Lung microvascular endothelial cell (primary cell): ENCODE measurements at regions not wholly inside any gene's neighbourhood (a gene's known extent, or its start where the extent isn't known, plus 50 kb on each side); places are given as distances from the start of the nearest gene placed in this dataset.

ENCODE experiments used
- DNase-seq, 2 donors: peaks; one replicate each; pipeline versions ENCODE4 v3.0.0 to v3.0.0-alpha.2; 2010; ENCODE audit warnings: low read depth in 2 of 2

DNA sequence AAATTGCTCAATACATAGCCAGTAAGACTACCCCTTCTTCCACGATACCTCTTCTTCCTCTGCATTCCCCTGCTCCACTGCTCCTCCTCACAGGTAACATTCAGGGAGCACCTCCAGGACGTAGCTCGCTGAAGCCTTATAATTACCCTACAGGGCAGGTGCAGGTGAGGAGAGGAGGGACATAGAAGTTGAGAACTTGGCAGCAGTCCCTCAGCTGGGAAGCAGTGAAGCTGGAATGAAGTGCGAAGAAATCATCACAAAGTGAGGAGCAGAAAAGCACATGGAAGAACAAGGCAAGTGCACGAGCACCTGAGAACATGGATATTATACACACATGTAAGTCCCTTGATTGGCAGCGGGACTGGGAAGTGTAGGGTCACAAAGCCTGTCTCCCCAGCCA is 118.2 kb downstream of the HSD17B3 start:
- no peak for DNase-seq

DNA sequence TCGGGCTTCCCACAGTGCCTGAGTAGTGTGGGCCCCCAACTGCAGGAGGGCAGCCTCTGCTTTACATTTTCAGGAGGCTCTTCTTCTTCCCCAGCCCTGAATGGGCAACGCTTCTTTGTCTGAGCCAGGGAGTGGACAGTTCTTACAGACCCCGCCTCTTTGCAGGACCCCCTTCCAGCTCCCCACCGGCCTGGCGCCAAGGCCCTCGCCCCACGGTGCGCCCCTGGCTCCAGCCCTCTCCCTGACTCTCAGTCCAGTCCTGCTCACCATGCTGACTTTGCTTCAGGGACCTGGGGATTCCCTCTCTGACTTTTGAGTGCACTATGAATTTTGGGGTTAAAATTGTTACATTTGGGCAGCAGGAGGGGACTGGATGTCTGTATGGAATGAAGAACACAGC is 123.8 kb downstream of the HSD17B3 start:
- DNase-seq = no peak

- DNase-seq = no peak
These were observed 124.3 kb downstream of the HSD17B3 start for GRCh38 chr9:96177719-96178028.

DNA sequence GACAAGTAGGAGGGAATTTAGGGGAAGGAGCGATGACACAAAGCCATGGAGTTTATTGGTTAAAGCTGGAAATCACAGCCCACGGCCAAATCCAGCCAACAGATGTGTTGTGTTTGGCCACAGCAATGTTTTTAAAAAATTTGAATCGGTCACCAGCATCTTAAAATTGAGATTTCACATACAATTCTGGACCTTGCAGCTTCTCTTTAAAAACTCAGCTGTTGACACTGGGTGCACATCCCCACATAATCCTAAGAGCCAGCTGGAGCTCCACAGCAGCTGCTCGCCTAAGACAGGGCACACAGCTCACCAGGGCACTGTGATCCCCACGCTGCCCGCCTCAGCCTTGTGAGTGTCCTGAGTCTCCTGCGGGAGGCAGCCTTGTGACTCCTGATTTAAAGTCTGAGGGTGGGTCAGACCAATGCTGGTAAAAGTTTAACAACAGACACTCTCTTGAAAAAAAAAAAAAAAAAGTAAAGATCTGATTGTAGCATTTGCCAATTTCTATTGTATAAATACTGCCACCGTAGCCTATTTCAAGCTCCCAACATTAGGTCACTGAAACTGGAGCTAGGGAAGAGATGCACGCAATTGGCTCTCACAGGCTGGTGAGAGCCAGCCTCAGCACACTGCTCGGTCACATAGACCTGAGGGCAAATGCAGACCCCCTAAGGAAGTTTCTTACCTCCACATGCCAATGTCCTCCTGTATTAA is 124.8 kb downstream of the HSD17B3 start:
- DNase-seq = no peak

GRCh38 chr9:96175796-96176195 is 126.2 kb downstream of the HSD17B3 start:
- DNase-seq = no peak

DNA sequence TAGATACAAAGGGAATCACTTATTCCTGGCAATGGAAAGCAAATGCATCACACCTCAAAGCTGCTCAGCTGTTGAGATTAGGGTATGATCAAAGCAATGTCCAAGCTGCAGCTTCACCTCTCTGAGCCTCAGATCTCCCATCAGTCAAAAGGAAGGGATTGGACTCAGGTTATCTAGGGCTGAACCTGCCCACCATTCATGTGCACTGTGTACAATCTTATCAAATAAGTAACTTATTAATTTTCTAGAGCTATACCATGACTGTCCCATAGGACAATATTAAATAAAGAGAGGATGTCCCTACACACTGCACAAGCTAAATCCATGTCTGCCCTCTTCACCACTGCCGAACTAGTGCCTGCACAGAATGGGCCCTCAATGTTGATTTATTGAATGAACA is 127.0 kb downstream of the HSD17B3 start:
- DNase-seq = no peak

DNA sequence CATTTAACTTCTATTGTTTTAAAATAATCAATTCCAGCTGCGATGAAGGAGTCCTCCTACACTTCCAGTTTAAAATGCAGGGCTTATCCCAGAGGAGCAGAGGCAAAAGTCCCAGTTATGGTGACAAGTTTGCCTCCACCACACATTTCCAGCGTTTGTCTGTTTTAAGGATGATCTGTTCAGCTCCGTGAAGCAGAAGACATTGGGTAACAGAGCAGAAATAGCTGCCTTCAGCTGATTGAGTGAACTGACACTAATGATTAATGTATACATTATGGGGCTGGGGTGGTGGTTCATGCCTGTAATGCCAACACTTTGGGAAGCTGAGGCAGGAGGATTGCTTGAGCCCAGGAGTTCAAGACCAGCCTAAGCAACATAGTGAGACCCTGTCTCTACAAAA is 127.6 kb downstream of the HSD17B3 start:
- DNase-seq = no peak

GRCh38 chr9:96173640-96174039 is 128.3 kb downstream of the HSD17B3 start:
- no peak for DNase-seq

DNA sequence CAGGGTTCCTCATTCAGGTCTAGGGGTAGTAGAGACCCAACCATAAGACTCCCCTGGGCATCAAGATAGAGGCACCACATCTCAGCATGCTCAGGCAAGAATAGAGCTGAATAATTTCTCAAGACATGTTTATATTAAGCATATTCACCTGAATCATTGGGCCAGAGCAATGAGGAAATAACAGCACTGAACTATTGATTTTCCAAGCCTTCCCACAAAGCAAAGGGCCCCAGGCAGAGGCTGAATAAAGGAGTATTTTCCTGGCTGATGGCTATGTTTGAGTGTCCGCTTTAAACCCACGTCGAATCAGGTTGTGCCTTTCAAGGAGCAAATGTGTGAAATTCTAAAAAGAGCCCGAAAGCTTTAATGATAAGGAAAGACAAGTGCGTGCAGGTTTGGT is 129.2 kb downstream of the HSD17B3 start:
- DNase-seq = no peak

DNA sequence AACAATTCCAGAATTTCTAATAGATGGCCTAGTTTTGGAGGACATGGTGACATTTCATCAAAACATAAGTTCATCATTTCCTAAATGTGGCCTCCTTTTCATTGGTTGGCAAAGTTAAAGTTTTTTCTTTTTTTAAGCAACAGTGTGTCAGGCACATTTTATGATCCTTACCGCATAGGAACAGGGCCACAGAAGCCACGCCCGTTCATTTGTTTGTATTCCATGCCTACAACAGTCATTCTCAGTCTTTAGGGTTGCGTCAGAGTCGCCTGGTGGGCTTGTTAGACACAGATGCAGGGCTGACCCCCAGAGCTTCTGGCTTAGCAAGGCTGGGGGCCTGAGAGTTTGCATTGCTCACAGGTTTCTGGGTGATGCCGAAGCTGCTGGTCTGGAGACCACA is 130.2 kb downstream of the HSD17B3 start:
- DNase-seq = no peak

GRCh38 chr9:96169901-96170300 is 132.1 kb downstream of the HSD17B3 start:
- DNase-seq = no peak

GRCh38 chr9:96169484-96169883 is 132.5 kb downstream of the HSD17B3 start:
- no peak for DNase-seq

- no peak for DNase-seq
These were observed 133.1 kb downstream of the HSD17B3 start for GRCh38 chr9:96168882-96169281.

GRCh38 chr9:96167011-96167410 is 135.0 kb downstream of the HSD17B3 start:
- DNase-seq = no peak

GRCh38 chr9:96164268-96164683 is 137.7 kb downstream of the HSD17B3 start:
- DNase-seq = no peak

GRCh38 chr9:96163712-96164111 is 138.3 kb downstream of the HSD17B3 start:
- no peak for DNase-seq

DNA sequence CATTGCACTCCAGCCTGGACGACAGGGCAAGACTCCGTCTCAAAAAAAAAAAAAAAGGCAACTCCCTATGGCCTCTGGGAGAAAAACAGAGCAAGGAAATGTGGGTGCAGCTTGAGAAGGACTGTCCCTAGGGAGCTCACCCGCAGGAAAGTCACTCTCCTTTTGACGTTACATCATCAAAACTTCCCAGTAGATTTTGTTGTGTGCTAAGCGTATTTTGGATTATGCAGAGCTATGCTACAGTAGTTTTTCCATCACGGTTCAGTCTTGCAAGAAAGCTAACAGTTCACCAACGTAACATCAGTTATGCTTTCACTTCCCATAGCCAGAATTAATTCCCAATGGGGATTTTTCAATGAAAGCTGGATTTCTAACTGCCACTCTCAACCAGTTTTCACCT is 138.8 kb downstream of the HSD17B3 start:
- no peak for DNase-seq

DNA sequence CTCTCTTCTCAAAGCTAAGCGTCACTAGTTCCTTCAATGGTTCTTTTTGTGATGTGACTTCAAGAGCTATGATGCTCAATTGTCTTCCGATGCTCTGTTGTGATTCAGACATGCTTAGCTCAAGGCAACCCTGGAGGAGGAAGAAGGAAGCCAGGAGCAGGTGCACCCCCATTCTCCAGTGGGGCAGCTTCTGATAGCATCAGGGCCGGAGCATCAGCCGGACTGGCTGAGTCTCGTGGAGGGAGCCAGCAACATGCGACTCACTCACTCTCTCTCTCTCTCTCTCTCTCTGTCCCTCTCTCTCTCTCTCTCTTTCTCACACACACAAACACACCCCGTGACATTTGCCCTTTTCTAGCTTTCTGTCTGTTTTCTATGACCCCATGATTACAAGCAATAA is 140.2 kb downstream of the HSD17B3 start:
- no peak for DNase-seq

DNA sequence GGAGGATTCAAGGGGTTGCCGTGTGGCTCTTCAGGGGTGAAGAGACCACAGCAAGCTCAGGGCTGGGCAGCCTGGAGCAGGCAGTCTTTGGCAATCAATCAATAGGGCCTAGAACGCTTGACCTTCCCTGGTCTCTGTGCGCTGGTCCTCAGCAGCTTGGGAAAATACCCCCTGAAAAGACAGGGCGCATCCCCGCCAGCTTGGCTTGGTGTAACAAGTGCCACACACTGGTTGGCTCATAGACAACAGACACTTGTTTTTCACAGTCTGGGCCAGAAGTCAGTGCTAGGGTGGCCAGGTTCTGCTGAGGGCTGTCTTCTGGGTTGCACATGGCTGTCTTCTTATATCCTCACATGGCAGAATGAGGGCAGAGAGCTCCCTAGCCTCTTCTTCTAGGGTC is 141.1 kb downstream of the HSD17B3 start:
- no peak for DNase-seq

GRCh38 chr9:96160168-96160567 is 141.8 kb downstream of the HSD17B3 start:
- DNase-seq = no peak

DNA sequence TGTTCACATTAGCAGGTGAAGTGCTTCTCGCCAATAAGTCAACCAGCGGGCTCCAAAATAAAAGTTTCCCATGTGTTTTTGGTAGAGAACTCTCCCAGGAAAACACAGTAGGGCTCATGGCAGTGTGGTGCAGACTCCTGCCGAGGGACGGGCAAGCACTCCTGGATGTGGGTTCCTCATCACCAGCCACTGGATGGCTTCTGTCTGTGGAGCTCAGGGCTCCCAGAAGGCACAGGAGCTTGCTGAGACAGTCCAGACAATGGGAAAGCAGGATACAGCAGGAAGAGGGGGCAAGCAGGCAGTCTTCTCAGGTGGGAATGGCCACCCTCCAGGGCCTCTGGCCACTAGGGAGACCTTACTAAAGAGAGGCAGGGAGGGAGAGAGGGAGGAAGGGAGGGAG is 142.4 kb downstream of the HSD17B3 start:
- DNase-seq = no peak

- no peak for DNase-seq
These were observed 142.9 kb downstream of the HSD17B3 start for GRCh38 chr9:96158909-96159575.

GRCh38 chr9:96158147-96158546 is 143.8 kb downstream of the HSD17B3 start:
- no peak for DNase-seq

DNA sequence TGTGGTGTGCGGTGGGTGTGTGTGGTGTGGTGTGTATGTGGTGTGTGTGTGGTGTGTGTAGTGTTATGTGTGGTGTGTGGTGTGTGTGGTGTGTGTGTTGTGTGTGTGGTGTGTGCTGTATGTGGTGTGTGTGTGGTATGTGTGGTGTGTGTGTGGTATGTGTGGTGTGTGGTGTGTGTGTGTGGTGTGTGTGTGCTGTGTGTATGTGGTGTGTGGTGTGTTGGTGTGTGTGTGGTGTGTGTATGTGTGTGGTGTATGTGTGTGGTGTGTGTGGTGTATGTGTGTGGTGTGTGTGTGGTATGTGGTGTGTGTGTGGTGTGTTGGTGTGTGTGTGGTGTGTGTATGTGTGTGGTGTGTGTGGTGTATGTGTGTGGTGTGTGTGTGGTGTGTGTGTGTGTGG is 144.3 kb downstream of the HSD17B3 start:
- DNase-seq = no peak
